H9 (cell line): ENCODE measurements at regions not wholly inside any gene's neighbourhood (a gene's known extent, or its start where the extent isn't known, plus 50 kb on each side); places are given as distances from the start of the nearest gene placed in this dataset.
"Not testable (repeated sequence)": the region's sequence is repeated elsewhere in the genome, so short reads cannot be mapped to it uniquely, and the experiment has no call there.

ENCODE experiments used
- DNase-seq: peaks from one replicate; pipeline ENCODE4 v3.0.0-alpha.2; 2017
- H2AFZ ChIP-seq: one replicate; pipeline ENCODE4 v1.6.1; 2013; ENCODE audit warnings: mild to moderate bottlenecking, low read length, control low read depth, moderate library complexity
- H2AK5ac ChIP-seq: 2 replicates; pipeline ENCODE4 v1.6.1; 2013; ENCODE audit warnings: low read length, control low read depth, mixed read lengths; ENCODE audit not compliant: insufficient read length
- H2BK120ac ChIP-seq: one replicate; pipeline ENCODE4 v1.6.1; 2013; ENCODE audit warnings: low read depth, mild to moderate bottlenecking, low read length, control low read depth, inconsistent platforms; ENCODE audit not compliant: poor library complexity, severe bottlenecking
- H2BK12ac ChIP-seq: 2 replicates; pipeline ENCODE4 v1.6.1; 2013; ENCODE audit warnings: low read length, control low read depth, mixed read lengths, low read depth; ENCODE audit not compliant: insufficient read length
- H2BK15ac ChIP-seq: 2 replicates; pipeline ENCODE4 v1.6.1; 2013; ENCODE audit warnings: low read depth, low read length, control low read depth
- H2BK20ac ChIP-seq: one replicate; pipeline ENCODE4 v1.6.1; 2013; ENCODE audit warnings: low read depth, mild to moderate bottlenecking, low read length, control low read depth, inconsistent platforms; ENCODE audit not compliant: poor library complexity, severe bottlenecking
- H2BK5ac ChIP-seq: 2 replicates; pipeline ENCODE4 v1.6.1; 2013; ENCODE audit warnings: low read length, control low read depth, mixed read lengths; ENCODE audit not compliant: insufficient read length
- H3K14ac ChIP-seq: 2 replicates; pipeline ENCODE4 v1.6.1; 2013; ENCODE audit warnings: low read length, control low read depth; ENCODE audit not compliant: insufficient read depth
- H3K18ac ChIP-seq: 2 replicates; pipeline ENCODE4 v1.6.1; 2013; ENCODE audit warnings: low read depth, mild to moderate bottlenecking, mixed read lengths, low read length, control low read depth; ENCODE audit not compliant: insufficient read length
- H3K23ac ChIP-seq: 2 replicates; pipeline ENCODE4 v1.6.1; 2013; ENCODE audit warnings: low read length, control low read depth, mixed read lengths, low read depth; ENCODE audit not compliant: insufficient read length
- H3K23me2 ChIP-seq: 2 replicates; pipeline ENCODE4 v1.6.1; 2013; ENCODE audit warnings: low read depth, mild to moderate bottlenecking, mixed read lengths, low read length, control low read depth; ENCODE audit not compliant: insufficient read length, poor library complexity, severe bottlenecking
- H3K27ac ChIP-seq: 2 replicates; pipeline ENCODE4 v1.5.1; 2013; ENCODE audit warnings: low read length, control low read depth, mixed read lengths, low read depth; ENCODE audit not compliant: insufficient read length
- H3K27me3 ChIP-seq: 2 replicates; pipeline ENCODE4 v1.6.1; 2013; ENCODE audit warnings: low read length, control low read depth, inconsistent platforms; ENCODE audit not compliant: insufficient read depth
- H3K4ac ChIP-seq: 2 replicates; pipeline ENCODE4 v1.6.1; 2013; ENCODE audit warnings: low read depth, mild to moderate bottlenecking, control low read depth, inconsistent platforms, low read length, moderate library complexity
- H3K4me1 ChIP-seq: 2 replicates; pipeline ENCODE4 v1.6.1; 2013; ENCODE audit warnings: low read length, control low read depth, inconsistent platforms; ENCODE audit not compliant: insufficient read depth
- H3K4me2 ChIP-seq: 2 replicates; pipeline ENCODE4 v1.6.1; 2013; ENCODE audit warnings: low read length, control low read depth, mixed read lengths; ENCODE audit not compliant: insufficient read length, insufficient read depth
- H3K56ac ChIP-seq: 2 replicates; pipeline ENCODE4 v1.6.1; 2013; ENCODE audit warnings: low read depth, mild to moderate bottlenecking, mixed read lengths, low read length, control low read depth; ENCODE audit not compliant: insufficient read length
- H3K79me1 ChIP-seq: 2 replicates; pipeline ENCODE4 v1.6.1; 2013; ENCODE audit warnings: low read depth, mild to moderate bottlenecking, moderate library complexity, low read length, control low read depth, inconsistent platforms; ENCODE audit not compliant: insufficient read depth, poor library complexity, severe bottlenecking
- H3K79me2 ChIP-seq: 2 replicates; pipeline ENCODE4 v1.6.1; 2013; ENCODE audit warnings: low read length, control low read depth, inconsistent platforms; ENCODE audit not compliant: insufficient read depth
- H3K9ac ChIP-seq: 2 replicates; pipeline ENCODE4 v1.6.1; 2013; ENCODE audit warnings: low read length, control low read depth, mixed read lengths; ENCODE audit not compliant: insufficient read length; ENCODE audit errors: extremely low read depth
- H3K9me3 ChIP-seq: one replicate; pipeline ENCODE4 v1.6.1; 2013; ENCODE audit warnings: low read depth, low read length, inconsistent platforms; ENCODE audit not compliant: control insufficient read depth
- H3T11ph ChIP-seq: one replicate; pipeline ENCODE4 v1.6.1; 2013; ENCODE audit warnings: mild to moderate bottlenecking, low read length, control low read depth, inconsistent platforms
- H4K20me1 ChIP-seq: one replicate; pipeline ENCODE4 v1.6.1; 2013; ENCODE audit not compliant: control insufficient read depth, insufficient read length, insufficient read depth
- H4K5ac ChIP-seq: 2 replicates; pipeline ENCODE4 v1.6.1; 2013; ENCODE audit warnings: low read depth, mild to moderate bottlenecking, mixed read lengths, low read length, control low read depth; ENCODE audit not compliant: insufficient read length
- H4K8ac ChIP-seq: replicated peaks from 2 replicates; pipeline ENCODE4 v1.6.1; 2013; ENCODE audit warnings: low read length, control low read depth, mixed read lengths, low read depth; ENCODE audit not compliant: insufficient read length
- H4K91ac ChIP-seq: 2 replicates; pipeline ENCODE4 v1.6.1; 2013; ENCODE audit warnings: low read depth, mild to moderate bottlenecking, moderate library complexity, mixed read lengths, low read length, control low read depth; ENCODE audit not compliant: insufficient read length
- H3K27ac Mint-ChIP-seq, 3 experiments: 2 replicates in 2 of 3; 3 replicates in 1 of 3; pipeline ENCODE4 v1.8.0; 2020 to 2021; ENCODE audit warnings: mixed read lengths in 3 of 3, mild to moderate bottlenecking in 1 of 3, moderate library complexity in 1 of 3
- H3K27me3 Mint-ChIP-seq: 2 replicates; pipeline ENCODE4 v1.8.0; 2021; ENCODE audit warnings: low read depth, mild to moderate bottlenecking, moderate library complexity, mixed read lengths
- H3K36me3 Mint-ChIP-seq, 3 experiments: 2 replicates in 2 of 3; 3 replicates in 1 of 3; pipeline ENCODE4 v1.8.0; 2020 to 2021; ENCODE audit warnings: low read depth in 3 of 3, mixed read lengths in 3 of 3; ENCODE audit not compliant: insufficient read depth in 1 of 3
- H3K4me1 Mint-ChIP-seq, 2 experiments: 2 replicates each; pipeline ENCODE4 v1.8.0; 2020; ENCODE audit warnings: mixed read lengths in 2 of 2
- H3K4me3 Mint-ChIP-seq, 2 experiments: 2 replicates in 1 of 2; 3 replicates in 1 of 2; pipeline ENCODE4 v1.8.0; 2020 to 2021; ENCODE audit warnings: mild to moderate bottlenecking in 2 of 2, mixed read lengths in 2 of 2, moderate library complexity in 1 of 2
- H3K9me3 Mint-ChIP-seq, 2 experiments: 2 replicates in 1 of 2; 3 replicates in 1 of 2; pipeline ENCODE4 v1.8.0; 2020; ENCODE audit warnings: mild to moderate bottlenecking in 2 of 2, mixed read lengths in 2 of 2, moderate library complexity in 1 of 2
- WGBS: extraction: QIAGEN DNeasy Blood & Tissue Kit; methylation state at CpG from one replicate; pipeline ENCODE4 v1.1.7; 2013; ENCODE audit warnings: missing lambda C conversion rate, low lambda C conversion rate, mixed read lengths; ENCODE audit not compliant: insufficient read length; ENCODE audit errors: extremely low coverage; 5-methylcytosine and 5-hydroxymethylcytosine counted together

- H3K4me1 Mint-ChIP-seq = peaks cover 30 to 35% of the 10 kb centered on the region in 2 experiments
- not testable (repeated sequence) for H3K56ac ChIP-seq, H2AFZ ChIP-seq, H2BK20ac ChIP-seq, H3K27me3 ChIP-seq, H4K91ac ChIP-seq, H4K8ac ChIP-seq, H4K5ac ChIP-seq, H3K79me2 ChIP-seq, H3T11ph ChIP-seq, H2BK12ac ChIP-seq, H3K23ac ChIP-seq, H3K4me3 Mint-ChIP-seq, H2BK120ac ChIP-seq, H3K9ac ChIP-seq, H3K4me1 ChIP-seq, H4K20me1 ChIP-seq, H2BK5ac ChIP-seq, H3K27me3 Mint-ChIP-seq, H3K4me2 ChIP-seq, H3K9me3 ChIP-seq, H3K14ac ChIP-seq, H3K18ac ChIP-seq, H3K4ac ChIP-seq, H2AK5ac ChIP-seq, H3K23me2 ChIP-seq, H3K27ac ChIP-seq, H3K79me1 ChIP-seq, H2BK15ac ChIP-seq, DNase-seq
- H3K27ac Mint-ChIP-seq = peak overlapping the region in 1 of 3 experiments; percentile 60; a peak in 1 of 7 replicates
- no CpG with 5 or more reads among the region's 15 CpGs for WGBS
- H3K9me3 Mint-ChIP-seq = peaks cover 12 to 13% of the 10 kb centered on the region in 2 experiments
- peaks cover 0 to 16% (median 15%) of the 10 kb centered on the region in 3 experiments; a peak in 6 of 7 replicates for H3K36me3 Mint-ChIP-seq
These were observed 120.3 kb downstream of the NPIPB11 start for GRCh38 chr16:29286161-29286560.

- H3K4ac ChIP-seq = peak overlapping the region; percentile 71; the same call in 1 of the 2 replicates
- H3K23me2 ChIP-seq, H2AK5ac ChIP-seq, H3K79me1 ChIP-seq, H3K9ac ChIP-seq, H3K27me3 ChIP-seq, H2BK20ac ChIP-seq, H4K20me1 ChIP-seq, H4K5ac ChIP-seq, H4K91ac ChIP-seq, H3K9me3 ChIP-seq, H2AFZ ChIP-seq, H2BK5ac ChIP-seq, H3K4me1 ChIP-seq, H3K56ac ChIP-seq, H3K27me3 Mint-ChIP-seq, H3K79me2 ChIP-seq, H3T11ph ChIP-seq, H3K23ac ChIP-seq, H4K8ac ChIP-seq, H2BK15ac ChIP-seq, H3K27ac ChIP-seq: not testable (repeated sequence)
- H2BK12ac ChIP-seq = peak overlapping the region; percentile 94
- Mint-ChIP-seq H3K4me3 (peak overlapping the region; percentile 44 to 54; a peak in 4 of 5 replicates), H3K36me3 (peaks cover 0 to 16% (median 15%) of the 10 kb centered on the region in 3 experiments; a peak in 6 of 7 replicates), H3K27ac (peak overlapping the region; percentile 96 to 97 (median 96)), H3K9me3 (peaks cover 12 to 17% of the 10 kb centered on the region in 2 experiments), H3K4me1 (peaks cover 24 to 28% of the 10 kb centered on the region in 2 experiments)
- peak overlapping the region; percentile 87 for H3K14ac ChIP-seq
- peak overlapping the region; percentile 85 for H3K18ac ChIP-seq
- DNase-seq = peak; percentile 70
- peak overlapping the region; percentile 21 for H3K4me2 ChIP-seq
- H2BK120ac ChIP-seq = peak overlapping the region; percentile 69
- no CpG with 5 or more reads among the region's 32 CpGs for WGBS
These were observed 121.2 kb downstream of the NPIPB11 start for GRCh38 chr16:29285151-29285885.
